ENCODE measurements at regions not wholly inside any gene's neighbourhood (a gene's known extent, or its start where the extent isn't known, plus 50 kb on each side); places are given as distances from the start of the nearest gene placed in this dataset.

GRCh38 chr14:76936483-76936882 is 92.0 kb downstream of the IRF2BPL start:
- DNase-seq (ENCODE audit: low read depth, low spot score) = no peak
- in situ Hi-C loops (cut with HindIII; ENCODE audit: low pct_unique_long_range_greater_than_20kb, low sequenced_read_pairs) = no loop called here

- no peak for DNase-seq (ENCODE audit: low read depth, low spot score)
- in situ Hi-C loops (cut with HindIII; ENCODE audit: low pct_unique_long_range_greater_than_20kb, low sequenced_read_pairs) = no loop called here
Observed at GRCh38 chr14:76933515-76933914, 95.0 kb downstream of the IRF2BPL start.

DNA sequence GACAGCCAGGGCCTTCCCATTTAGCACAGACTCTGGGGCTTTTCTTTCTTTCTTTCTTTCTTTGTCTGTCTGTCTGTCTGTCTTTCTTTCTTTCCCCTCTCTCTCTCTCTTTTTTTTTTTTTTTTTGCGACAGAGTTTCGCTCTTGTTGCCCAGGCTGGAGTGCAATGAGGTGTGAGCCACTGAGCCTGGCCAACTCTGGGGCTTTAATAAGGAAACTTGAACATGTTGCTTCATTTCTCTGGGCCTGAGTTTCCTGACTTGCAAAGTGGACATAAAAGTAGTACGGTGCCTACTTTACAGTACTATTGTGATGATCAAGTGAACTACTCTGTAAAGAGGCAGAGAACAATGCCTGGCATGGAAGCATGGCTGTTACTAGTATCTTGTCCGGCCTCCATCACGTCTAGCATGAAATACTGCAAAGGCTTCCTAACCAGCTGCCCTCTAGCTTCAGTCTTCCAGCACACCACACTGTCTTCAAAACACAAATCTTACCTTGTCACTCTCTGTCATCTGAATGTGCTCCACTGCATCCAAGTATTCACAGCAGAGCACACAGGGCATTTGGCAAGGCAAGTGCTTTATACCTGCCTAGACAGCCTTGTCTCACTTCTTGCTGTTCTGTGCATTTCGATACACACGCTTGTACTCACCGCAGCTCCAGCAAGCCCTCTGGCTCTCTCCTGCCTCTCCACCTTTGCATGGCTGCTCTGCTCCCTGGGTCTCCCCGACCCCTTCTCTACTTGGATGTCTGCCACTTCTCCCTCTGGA is 96.7 kb downstream of the IRF2BPL start:
- in situ Hi-C loops (cut with HindIII; ENCODE audit: low pct_unique_long_range_greater_than_20kb, low sequenced_read_pairs) = no loop called here

GRCh38 chr14:76930549-76930948 is 98.0 kb downstream of the IRF2BPL start:
- DNase-seq (ENCODE audit: low read depth, low spot score) = no peak
- in situ Hi-C loops (cut with HindIII; ENCODE audit: low pct_unique_long_range_greater_than_20kb, low sequenced_read_pairs) = no loop called here

More for the DNA sequence above, 96.7 kb downstream of the IRF2BPL start:
- DNase-seq (ENCODE audit: low read depth, low spot score) = no peak

- peak; percentile 58 for DNase-seq (ENCODE audit: low read depth, low spot score)
- in situ Hi-C loops (cut with HindIII; ENCODE audit: low pct_unique_long_range_greater_than_20kb, low sequenced_read_pairs) = no loop called here
Observed at GRCh38 chr14:76929927-76930326, 98.6 kb downstream of the IRF2BPL start.

GRCh38 chr14:76927971-76928700 is 100.4 kb downstream of the IRF2BPL start:
- no peak for DNase-seq (ENCODE audit: low read depth, low spot score)
- in situ Hi-C loops (cut with HindIII; ENCODE audit: low pct_unique_long_range_greater_than_20kb, low sequenced_read_pairs) = no loop called here

- in situ Hi-C loops (cut with HindIII; ENCODE audit: low pct_unique_long_range_greater_than_20kb, low sequenced_read_pairs) = no loop called here
Observed at GRCh38 chr14:76926521-76927251, 100.5 kb downstream of the LRRC74A start.

GRCh38 chr14:76925097-76925441 is 98.9 kb downstream of the LRRC74A start:
- DNase-seq (ENCODE audit: low read depth, low spot score) = no peak

More at GRCh38 chr14:76926521-76927251, 100.5 kb downstream of the LRRC74A start:
- no peak for DNase-seq (ENCODE audit: low read depth, low spot score)

GRCh38 chr14:76924371-76925096 is 98.3 kb downstream of the LRRC74A start:
- no peak for DNase-seq (ENCODE audit: low read depth, low spot score)
- in situ Hi-C loops (cut with HindIII; ENCODE audit: low pct_unique_long_range_greater_than_20kb, low sequenced_read_pairs) = no loop called here

More at GRCh38 chr14:76925097-76925441, 98.9 kb downstream of the LRRC74A start:
- in situ Hi-C loops (cut with HindIII; ENCODE audit: low pct_unique_long_range_greater_than_20kb, low sequenced_read_pairs) = no loop called here

- in situ Hi-C loops (cut with HindIII; ENCODE audit: low pct_unique_long_range_greater_than_20kb, low sequenced_read_pairs) = no loop called here
- DNase-seq (ENCODE audit: low read depth, low spot score) = no peak
Observed at GRCh38 chr14:76923431-76924370, 97.5 kb downstream of the LRRC74A start.

- in situ Hi-C loops (cut with HindIII; ENCODE audit: low pct_unique_long_range_greater_than_20kb, low sequenced_read_pairs) = no loop called here
- DNase-seq (ENCODE audit: low read depth, low spot score) = no peak
Observed at GRCh38 chr14:76922584-76922983, 96.4 kb downstream of the LRRC74A start.

DNA sequence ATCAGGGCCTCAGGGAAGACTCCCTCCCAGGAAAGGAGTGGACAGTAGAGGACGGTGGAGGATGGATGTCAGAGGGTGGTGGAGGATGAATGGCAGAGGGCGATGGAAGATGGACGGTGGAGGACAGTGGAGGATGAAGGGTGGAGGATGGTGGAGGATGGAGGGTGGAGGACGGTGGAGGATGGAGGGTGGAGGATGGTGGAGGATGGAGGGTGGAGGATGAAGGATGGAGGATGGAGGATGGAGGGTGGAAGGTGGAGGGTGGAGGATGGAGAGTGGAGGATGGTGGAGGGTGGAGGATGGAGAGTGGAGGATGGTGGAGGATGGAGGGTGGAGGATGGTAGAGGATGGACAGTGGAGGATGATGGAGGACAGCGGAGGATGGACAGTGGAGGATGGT is 95.9 kb downstream of the LRRC74A start:
- DNase-seq (ENCODE audit: low read depth, low spot score) = no peak
- in situ Hi-C loops (cut with HindIII; ENCODE audit: low pct_unique_long_range_greater_than_20kb, low sequenced_read_pairs) = no loop called here

DNA sequence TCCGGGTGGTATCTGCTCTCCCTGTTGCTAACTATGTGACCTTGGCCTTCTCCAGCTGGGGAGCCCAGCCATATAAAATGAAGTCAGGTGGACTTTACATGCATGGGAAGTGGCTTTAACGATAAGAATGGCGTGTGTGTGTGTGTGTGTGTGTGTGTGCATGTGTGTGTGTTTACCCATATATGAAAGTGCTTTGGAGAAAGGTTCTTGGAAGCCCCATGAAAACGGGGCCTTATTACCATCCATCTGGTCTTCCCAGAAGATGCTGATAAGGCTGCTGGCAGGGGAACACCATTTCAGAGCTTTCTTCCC is 94.8 kb downstream of the LRRC74A start:
- in situ Hi-C loops (cut with HindIII; ENCODE audit: low pct_unique_long_range_greater_than_20kb, low sequenced_read_pairs) = no loop called here
- no peak for DNase-seq (ENCODE audit: low read depth, low spot score)

- no peak for DNase-seq (ENCODE audit: low read depth, low spot score)
- in situ Hi-C loops (cut with HindIII; ENCODE audit: low pct_unique_long_range_greater_than_20kb, low sequenced_read_pairs) = no loop called here
Observed at GRCh38 chr14:76920331-76921087, 94.3 kb downstream of the LRRC74A start.

DNA sequence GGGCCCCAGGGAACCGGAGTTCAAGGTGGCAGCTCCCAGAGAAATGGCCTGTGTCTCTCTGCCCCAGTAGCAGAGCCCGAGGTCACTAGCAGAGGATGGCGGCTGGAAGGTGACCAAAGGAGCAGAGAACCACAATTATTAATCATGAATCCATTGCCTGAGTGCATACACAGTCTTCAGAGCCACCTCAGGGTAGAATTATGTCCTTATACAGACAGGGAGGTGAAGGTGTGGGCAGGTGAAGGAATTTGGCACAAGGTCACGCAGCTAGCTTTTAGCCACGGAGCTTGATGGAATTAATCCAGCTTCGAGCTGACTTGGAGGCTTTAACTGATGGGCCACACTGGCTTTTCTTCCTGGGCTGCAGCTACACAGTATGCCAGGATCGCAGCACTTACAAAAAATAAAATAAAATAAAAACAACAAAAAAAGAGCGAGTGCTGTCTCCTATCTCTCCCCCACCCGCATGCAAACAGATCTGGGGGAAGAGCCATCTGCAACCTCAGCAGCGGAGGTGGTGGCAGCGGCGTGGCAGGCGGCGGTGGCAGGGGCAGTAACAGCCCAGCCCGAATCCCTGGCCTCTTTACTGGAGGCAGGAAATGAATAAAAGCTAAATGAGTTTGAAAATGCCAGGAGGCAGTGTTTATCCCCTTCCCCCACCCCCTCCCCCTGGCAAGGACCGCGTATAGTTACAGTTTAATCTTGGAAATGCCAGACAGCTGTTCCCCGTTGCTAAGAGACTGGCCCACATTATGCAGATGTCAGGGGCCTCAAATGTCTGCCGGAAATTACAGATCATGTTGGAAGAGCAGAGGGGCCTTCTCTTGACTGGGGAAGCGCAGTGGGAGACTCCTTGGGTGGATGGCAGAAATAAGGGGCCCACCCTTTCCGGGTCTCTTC is 93.5 kb downstream of the LRRC74A start:
- no peak for DNase-seq (ENCODE audit: low read depth, low spot score)
- in situ Hi-C loops (cut with HindIII; ENCODE audit: low pct_unique_long_range_greater_than_20kb, low sequenced_read_pairs) = no loop called here
